ENCODE measurements at regions not wholly inside any gene's neighbourhood (a gene's known extent, or its start where the extent isn't known, plus 50 kb on each side); places are given as distances from the start of the nearest gene placed in this dataset.
A peak's percentile ranks its signal among the peaks of the same experiment; 100 is the strongest.

DNA sequence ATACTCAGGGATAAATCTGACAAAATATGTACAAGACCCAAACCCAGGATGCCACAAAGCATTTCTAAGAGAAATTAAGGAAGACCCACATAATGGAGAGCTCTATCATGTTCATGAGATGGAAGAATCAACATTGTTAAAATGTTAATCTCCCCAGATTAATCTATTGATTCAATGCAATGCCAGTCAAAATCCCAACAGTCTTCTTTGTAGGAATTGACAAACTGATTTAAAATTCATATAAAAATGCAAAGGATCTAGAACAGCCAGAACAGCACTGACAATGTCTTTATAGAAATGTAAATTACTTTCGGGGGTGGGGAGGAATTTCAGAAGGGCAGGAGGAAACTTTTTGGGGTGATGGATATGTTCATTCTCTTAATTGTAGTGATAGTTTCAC is 281.6 kb upstream of the SEMA6A start:
- DNase-seq (ENCODE audit: insufficient read length, low spot score) = no peak
- no peak for FAIRE-seq
- no peak for TF ChIP-seq TAF1 (IDR thresholded peaks at IDR 0.05; ENCODE audit: low read depth, low read length)
- TF ChIP-seq POLR2AphosphoS5 (IDR thresholded peaks at IDR 0.05; ENCODE audit: low read depth, low read length) = no peak
- TF ChIP-seq POU2F2 (IDR thresholded peaks at IDR 0.05; ENCODE audit: low read depth, low read length) = no peak
- no peak for TF ChIP-seq SPI1 (IDR thresholded peaks at IDR 0.05; ENCODE audit: low read depth, low read length)
- TF ChIP-seq PAX5 (IDR thresholded peaks at IDR 0.05; ENCODE audit: insufficient read depth, low read length, severe bottlenecking) = no peak
- no peak for TF ChIP-seq POLR2A (IDR thresholded peaks at IDR 0.05; ENCODE audit: low read depth, low read length)

- DNase-seq (ENCODE audit: insufficient read length, low spot score) = no peak
- no peak for FAIRE-seq
- TF ChIP-seq POLR2A (IDR thresholded peaks at IDR 0.05; ENCODE audit: low read depth, low read length) = no peak
- no peak for TF ChIP-seq POLR2AphosphoS5 (IDR thresholded peaks at IDR 0.05; ENCODE audit: low read depth, low read length)
Measured at GRCh38 chr5:116853992-116854391, 279.4 kb upstream of the SEMA6A start.

- FAIRE-seq (peak; percentile 43), DNase-seq (ENCODE audit: insufficient read length, low spot score) (no peak)
- TF ChIP-seq TAF1 (IDR thresholded peaks at IDR 0.05; ENCODE audit: low read depth, low read length) (no peak), POLR2A (IDR thresholded peaks at IDR 0.05; ENCODE audit: low read depth, low read length) (no peak), SPI1 (IDR thresholded peaks at IDR 0.05; ENCODE audit: low read depth, low read length) (no peak), PAX5 (IDR thresholded peaks at IDR 0.05; ENCODE audit: insufficient read depth, low read length, severe bottlenecking) (no peak), POLR2AphosphoS5 (IDR thresholded peaks at IDR 0.05; ENCODE audit: low read depth, low read length) (no peak), POU2F2 (IDR thresholded peaks at IDR 0.05; ENCODE audit: low read depth, low read length) (no peak)
Measured at GRCh38 chr5:116848954-116849581, 274.4 kb upstream of the SEMA6A start.

- no peak for FAIRE-seq
- TF ChIP-seq TAF1 (IDR thresholded peaks at IDR 0.05; ENCODE audit: low read depth, low read length) = no peak
- TF ChIP-seq PAX5 (IDR thresholded peaks at IDR 0.05; ENCODE audit: insufficient read depth, low read length, severe bottlenecking) = no peak
- TF ChIP-seq POLR2A (IDR thresholded peaks at IDR 0.05; ENCODE audit: low read depth, low read length) = no peak
- TF ChIP-seq POLR2AphosphoS5 (IDR thresholded peaks at IDR 0.05; ENCODE audit: low read depth, low read length) = no peak
- TF ChIP-seq SPI1 (IDR thresholded peaks at IDR 0.05; ENCODE audit: low read depth, low read length) = no peak
- no peak for TF ChIP-seq POU2F2 (IDR thresholded peaks at IDR 0.05; ENCODE audit: low read depth, low read length)
- no peak for DNase-seq (ENCODE audit: insufficient read length, low spot score)
Measured at GRCh38 chr5:116847960-116848359, 273.3 kb upstream of the SEMA6A start.

DNA sequence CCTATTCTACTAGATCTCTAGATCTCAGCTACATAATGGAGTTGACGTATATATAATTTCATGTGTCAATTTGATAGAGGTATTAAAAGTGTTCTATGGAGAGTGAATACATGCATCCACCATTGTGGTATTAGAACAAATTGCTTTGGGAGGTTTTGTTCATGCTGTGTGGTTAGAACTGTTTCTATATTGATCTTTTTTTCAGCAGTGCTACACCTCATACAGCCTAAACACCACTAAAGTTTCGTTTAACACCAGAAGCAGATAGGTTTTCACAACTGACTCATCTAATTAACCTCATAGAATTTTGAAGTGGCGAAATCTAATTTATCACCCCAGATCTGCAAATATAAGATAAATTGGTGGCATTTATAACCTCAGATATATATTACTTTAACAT is 269.4 kb upstream of the SEMA6A start:
- TF ChIP-seq POLR2AphosphoS5 (IDR thresholded peaks at IDR 0.05; ENCODE audit: low read depth, low read length) (no peak), TAF1 (IDR thresholded peaks at IDR 0.05; ENCODE audit: low read depth, low read length) (no peak), POLR2A (IDR thresholded peaks at IDR 0.05; ENCODE audit: low read depth, low read length) (no peak), PAX5 (IDR thresholded peaks at IDR 0.05; ENCODE audit: insufficient read depth, low read length, severe bottlenecking) (no peak), SPI1 (IDR thresholded peaks at IDR 0.05; ENCODE audit: low read depth, low read length) (no peak), POU2F2 (IDR thresholded peaks at IDR 0.05; ENCODE audit: low read depth, low read length) (no peak)
- DNase-seq (ENCODE audit: insufficient read length, low spot score) (no peak), FAIRE-seq (no peak)

DNA sequence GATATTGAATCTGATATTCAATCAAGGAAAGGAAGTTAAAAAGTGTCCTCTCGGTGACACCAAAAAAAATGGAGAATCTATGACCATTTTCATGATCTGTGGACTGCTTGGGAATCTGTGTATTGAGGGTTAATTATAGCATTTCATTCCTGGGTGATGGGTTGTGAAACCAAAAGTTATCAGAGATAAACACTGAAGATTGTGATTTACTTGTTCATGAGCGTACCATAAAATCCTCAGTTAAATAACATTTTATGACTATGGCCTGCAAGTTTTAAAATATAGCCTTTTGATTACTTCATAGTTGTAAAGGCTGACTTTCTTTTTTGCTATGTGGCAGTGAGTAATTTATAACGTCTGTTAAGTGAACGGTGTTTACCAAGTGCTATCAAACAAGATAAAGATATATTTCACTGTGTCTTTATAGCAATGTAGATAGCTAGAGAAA is 267.9 kb upstream of the SEMA6A start:
- no peak for FAIRE-seq
- DNase-seq (ENCODE audit: insufficient read length, low spot score) = no peak
- TF ChIP-seq SPI1 (IDR thresholded peaks at IDR 0.05; ENCODE audit: low read depth, low read length) (no peak), POLR2AphosphoS5 (IDR thresholded peaks at IDR 0.05; ENCODE audit: low read depth, low read length) (no peak), TAF1 (IDR thresholded peaks at IDR 0.05; ENCODE audit: low read depth, low read length) (no peak), POU2F2 (IDR thresholded peaks at IDR 0.05; ENCODE audit: low read depth, low read length) (no peak), PAX5 (IDR thresholded peaks at IDR 0.05; ENCODE audit: insufficient read depth, low read length, severe bottlenecking) (no peak), POLR2A (IDR thresholded peaks at IDR 0.05; ENCODE audit: low read depth, low read length) (no peak)

DNA sequence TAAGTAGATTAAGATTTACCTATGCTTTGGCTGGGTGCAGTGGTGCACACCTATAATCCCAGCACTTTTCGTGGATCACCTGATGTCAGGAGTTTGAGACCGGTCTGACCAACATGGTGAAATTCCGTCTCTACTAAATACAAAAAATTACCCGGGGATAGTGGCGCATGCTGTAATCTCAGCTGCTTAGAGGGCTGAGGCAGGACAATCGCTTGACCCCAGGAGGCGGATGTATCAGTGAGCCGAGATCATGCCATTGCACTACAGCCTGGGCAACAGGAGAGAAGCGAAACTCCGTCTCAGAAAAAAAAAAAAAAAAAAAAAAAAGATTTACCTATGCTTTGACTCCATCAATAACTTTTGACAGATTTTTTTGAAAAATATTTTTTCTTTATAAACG is 267.1 kb upstream of the SEMA6A start:
- DNase-seq (ENCODE audit: insufficient read length, low spot score) (no peak), FAIRE-seq (no peak)
- TF ChIP-seq POLR2AphosphoS5 (IDR thresholded peaks at IDR 0.05; ENCODE audit: low read depth, low read length) (no peak), TAF1 (IDR thresholded peaks at IDR 0.05; ENCODE audit: low read depth, low read length) (no peak), POU2F2 (IDR thresholded peaks at IDR 0.05; ENCODE audit: low read depth, low read length) (no peak), SPI1 (IDR thresholded peaks at IDR 0.05; ENCODE audit: low read depth, low read length) (no peak), PAX5 (IDR thresholded peaks at IDR 0.05; ENCODE audit: insufficient read depth, low read length, severe bottlenecking) (no peak), POLR2A (IDR thresholded peaks at IDR 0.05; ENCODE audit: low read depth, low read length) (no peak)

DNA sequence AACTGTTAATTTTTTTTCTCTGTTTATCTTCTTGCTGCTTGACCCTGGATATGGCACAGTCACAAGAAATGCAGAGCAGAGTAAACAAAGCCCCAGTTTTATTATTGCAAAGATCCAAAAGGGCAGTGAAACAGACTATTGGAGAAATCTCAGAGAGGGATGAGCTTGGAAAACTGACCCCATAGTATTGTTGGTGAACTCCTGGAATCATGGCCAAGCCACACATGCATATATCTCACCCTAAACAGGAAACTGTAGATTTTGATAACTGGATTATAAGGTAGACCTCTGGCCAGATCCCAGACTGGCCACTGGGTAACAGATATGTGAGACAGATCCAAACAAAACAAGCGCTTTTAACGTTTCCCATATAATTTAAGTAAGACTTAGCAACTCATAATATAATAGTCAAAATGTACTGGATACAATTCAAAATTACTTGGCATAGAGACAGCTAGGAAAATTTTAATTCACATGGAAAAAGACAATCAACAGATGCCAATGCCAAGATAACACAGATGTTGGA is 263.5 kb upstream of the SEMA6A start:
- FAIRE-seq (no peak), DNase-seq (ENCODE audit: insufficient read length, low spot score) (no peak)
- TF ChIP-seq POU2F2 (IDR thresholded peaks at IDR 0.05; ENCODE audit: low read depth, low read length) = no peak
- no peak for TF ChIP-seq POLR2AphosphoS5 (IDR thresholded peaks at IDR 0.05; ENCODE audit: low read depth, low read length)
- no peak for TF ChIP-seq TAF1 (IDR thresholded peaks at IDR 0.05; ENCODE audit: low read depth, low read length)
- TF ChIP-seq SPI1 (IDR thresholded peaks at IDR 0.05; ENCODE audit: low read depth, low read length) = no peak
- no peak for TF ChIP-seq POLR2A (IDR thresholded peaks at IDR 0.05; ENCODE audit: low read depth, low read length)
- no peak for TF ChIP-seq PAX5 (IDR thresholded peaks at IDR 0.05; ENCODE audit: insufficient read depth, low read length, severe bottlenecking)

DNA sequence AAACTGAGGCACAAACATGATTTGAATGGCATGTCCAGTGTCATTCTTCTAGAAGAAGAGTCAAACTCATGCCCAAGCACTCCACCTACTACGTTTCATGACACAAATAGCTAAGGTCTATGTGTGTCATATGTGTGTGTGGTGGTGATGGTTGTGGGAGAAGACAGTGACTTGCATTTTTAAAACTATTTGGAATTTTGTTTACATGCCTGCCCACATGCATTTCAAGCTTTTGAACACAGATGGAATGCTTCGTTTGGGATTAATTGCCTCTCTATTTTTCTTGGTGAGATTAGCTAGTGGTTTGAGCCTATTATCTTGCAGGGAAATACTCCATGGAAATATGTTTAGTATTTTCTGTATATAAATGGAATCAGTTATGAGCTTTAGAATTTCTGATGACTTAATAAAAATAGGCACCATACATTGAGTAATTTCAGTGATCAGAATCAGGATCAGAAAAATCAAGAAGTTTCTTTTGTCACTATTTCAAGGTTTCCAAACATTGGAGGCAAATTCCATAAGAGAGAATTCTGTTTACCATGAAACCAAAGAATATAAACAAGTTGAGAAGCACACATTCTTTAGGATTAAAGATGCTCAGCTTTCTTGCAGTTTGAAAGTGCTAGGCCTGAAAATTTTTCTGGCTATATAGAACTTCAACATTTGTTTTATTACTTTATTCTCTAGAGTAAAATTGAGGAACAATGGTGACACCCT is 260.3 kb upstream of the SEMA6A start:
- TF ChIP-seq TAF1 (IDR thresholded peaks at IDR 0.05; ENCODE audit: low read depth, low read length) (no peak), SPI1 (IDR thresholded peaks at IDR 0.05; ENCODE audit: low read depth, low read length) (no peak), POU2F2 (IDR thresholded peaks at IDR 0.05; ENCODE audit: low read depth, low read length) (no peak), POLR2A (IDR thresholded peaks at IDR 0.05; ENCODE audit: low read depth, low read length) (no peak), PAX5 (IDR thresholded peaks at IDR 0.05; ENCODE audit: insufficient read depth, low read length, severe bottlenecking) (no peak), POLR2AphosphoS5 (IDR thresholded peaks at IDR 0.05; ENCODE audit: low read depth, low read length) (no peak)
- DNase-seq (ENCODE audit: insufficient read length, low spot score) (no peak), FAIRE-seq (no peak)
